ENCODE measurements at regions not wholly inside any gene's neighbourhood (a gene's known extent, or its start where the extent isn't known, plus 50 kb on each side); places are given as distances from the start of the nearest gene placed in this dataset.

DNA sequence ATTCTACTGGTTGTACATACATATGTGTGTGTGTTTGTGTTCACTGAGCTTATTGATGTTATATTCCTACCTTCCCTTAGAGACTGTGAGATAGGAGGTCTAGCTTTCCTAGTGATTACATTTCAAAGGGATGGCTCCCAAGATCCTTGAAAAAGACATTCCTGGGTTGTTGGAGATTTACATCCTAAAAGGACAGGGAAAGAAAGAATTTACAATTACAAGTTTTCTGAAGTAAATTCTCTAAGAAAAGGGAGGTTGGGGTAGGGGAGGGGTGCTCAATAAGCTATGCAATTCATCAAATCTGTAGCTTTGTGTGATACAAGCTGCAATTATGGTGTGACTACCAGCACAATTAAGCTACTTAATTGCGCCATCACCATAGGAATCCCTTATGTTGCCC lies 284.3 kb downstream of the NUP35 start (continued):
- TF ChIP-seq, protein P1, sequence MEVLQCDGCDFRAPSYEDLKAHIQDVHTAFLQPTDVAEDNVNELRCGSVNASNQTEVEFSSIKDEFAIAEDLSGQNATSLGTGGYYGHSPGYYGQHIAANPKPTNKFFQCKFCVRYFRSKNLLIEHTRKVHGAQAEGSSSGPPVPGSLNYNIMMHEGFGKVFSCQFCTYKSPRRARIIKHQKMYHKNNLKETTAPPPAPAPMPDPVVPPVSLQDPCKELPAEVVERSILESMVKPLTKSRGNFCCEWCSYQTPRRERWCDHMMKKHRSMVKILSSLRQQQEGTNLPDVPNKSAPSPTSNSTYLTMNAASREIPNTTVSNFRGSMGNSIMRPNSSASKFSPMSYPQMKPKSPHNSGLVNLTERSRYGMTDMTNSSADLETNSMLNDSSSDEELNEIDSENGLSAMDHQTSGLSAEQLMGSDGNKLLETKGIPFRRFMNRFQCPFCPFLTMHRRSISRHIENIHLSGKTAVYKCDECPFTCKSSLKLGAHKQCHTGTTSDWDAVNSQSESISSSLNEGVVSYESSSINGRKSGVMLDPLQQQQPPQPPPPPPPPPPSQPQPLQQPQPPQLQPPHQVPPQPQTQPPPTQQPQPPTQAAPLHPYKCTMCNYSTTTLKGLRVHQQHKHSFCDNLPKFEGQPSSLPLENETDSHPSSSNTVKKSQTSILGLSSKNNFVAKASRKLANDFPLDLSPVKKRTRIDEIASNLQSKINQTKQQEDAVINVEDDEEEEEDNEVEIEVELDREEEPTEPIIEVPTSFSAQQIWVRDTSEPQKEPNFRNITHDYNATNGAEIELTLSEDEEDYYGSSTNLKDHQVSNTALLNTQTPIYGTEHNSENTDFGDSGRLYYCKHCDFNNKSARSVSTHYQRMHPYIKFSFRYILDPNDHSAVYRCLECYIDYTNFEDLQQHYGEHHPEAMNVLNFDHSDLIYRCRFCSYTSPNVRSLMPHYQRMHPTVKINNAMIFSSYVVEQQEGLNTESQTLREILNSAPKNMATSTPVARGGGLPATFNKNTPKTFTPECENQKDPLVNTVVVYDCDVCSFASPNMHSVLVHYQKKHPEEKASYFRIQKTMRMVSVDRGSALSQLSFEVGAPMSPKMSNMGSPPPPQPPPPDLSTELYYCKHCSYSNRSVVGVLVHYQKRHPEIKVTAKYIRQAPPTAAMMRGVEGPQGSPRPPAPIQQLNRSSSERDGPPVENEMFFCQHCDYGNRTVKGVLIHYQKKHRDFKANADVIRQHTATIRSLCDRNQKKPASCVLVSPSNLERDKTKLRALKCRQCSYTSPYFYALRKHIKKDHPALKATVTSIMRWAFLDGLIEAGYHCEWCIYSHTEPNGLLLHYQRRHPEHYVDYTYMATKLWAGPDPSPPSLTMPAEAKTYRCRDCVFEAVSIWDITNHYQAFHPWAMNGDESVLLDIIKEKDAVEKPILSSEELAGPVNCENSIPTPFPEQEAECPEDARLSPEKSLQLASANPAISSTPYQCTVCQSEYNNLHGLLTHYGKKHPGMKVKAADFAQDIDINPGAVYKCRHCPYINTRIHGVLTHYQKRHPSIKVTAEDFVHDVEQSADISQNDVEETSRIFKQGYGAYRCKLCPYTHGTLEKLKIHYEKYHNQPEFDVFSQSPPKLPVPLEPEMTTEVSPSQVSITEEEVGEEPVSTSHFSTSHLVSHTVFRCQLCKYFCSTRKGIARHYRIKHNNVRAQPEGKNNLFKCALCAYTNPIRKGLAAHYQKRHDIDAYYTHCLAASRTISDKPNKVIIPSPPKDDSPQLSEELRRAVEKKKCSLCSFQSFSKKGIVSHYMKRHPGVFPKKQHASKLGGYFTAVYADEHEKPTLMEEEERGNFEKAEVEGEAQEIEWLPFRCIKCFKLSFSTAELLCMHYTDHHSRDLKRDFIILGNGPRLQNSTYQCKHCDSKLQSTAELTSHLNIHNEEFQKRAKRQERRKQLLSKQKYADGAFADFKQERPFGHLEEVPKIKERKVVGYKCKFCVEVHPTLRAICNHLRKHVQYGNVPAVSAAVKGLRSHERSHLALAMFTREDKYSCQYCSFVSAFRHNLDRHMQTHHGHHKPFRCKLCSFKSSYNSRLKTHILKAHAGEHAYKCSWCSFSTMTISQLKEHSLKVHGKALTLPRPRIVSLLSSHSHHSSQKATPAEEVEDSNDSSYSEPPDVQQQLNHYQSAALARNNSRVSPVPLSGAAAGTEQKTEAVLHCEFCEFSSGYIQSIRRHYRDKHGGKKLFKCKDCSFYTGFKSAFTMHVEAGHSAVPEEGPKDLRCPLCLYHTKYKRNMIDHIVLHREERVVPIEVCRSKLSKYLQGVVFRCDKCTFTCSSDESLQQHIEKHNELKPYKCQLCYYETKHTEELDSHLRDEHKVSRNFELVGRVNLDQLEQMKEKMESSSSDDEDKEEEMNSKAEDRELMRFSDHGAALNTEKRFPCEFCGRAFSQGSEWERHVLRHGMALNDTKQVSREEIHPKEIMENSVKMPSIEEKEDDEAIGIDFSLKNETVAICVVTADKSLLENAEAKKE (CRISPR knock-in tag; IDR thresholded peaks at IDR 0.05): no peak; the same call in 1 of the 2 replicates
- no peak for TF ChIP-seq CREB1 (CRISPR knock-in tag; IDR thresholded peaks at IDR 0.05; ENCODE audit: low read depth)
- peak; percentile 45; the same call in 1 of the 2 replicates for TF ChIP-seq NANOG (IDR thresholded peaks at IDR 0.05; ENCODE audit: borderline replicate concordance)
- no peak for TF ChIP-seq ZNF331 (CRISPR knock-in tag; IDR thresholded peaks at IDR 0.05; ENCODE audit: low read depth)
- TF ChIP-seq ZNF114 (CRISPR knock-in tag; IDR thresholded peaks at IDR 0.05): no peak
- TF ChIP-seq, protein P2, sequence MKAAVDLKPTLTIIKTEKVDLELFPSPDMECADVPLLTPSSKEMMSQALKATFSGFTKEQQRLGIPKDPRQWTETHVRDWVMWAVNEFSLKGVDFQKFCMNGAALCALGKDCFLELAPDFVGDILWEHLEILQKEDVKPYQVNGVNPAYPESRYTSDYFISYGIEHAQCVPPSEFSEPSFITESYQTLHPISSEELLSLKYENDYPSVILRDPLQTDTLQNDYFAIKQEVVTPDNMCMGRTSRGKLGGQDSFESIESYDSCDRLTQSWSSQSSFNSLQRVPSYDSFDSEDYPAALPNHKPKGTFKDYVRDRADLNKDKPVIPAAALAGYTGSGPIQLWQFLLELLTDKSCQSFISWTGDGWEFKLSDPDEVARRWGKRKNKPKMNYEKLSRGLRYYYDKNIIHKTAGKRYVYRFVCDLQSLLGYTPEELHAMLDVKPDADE (IDR thresholded peaks at IDR 0.05): no peak
- no peak for TF ChIP-seq EZH2 (IDR thresholded peaks at IDR 0.05; ENCODE audit: low read depth, unreplicated experiment)
- TF ChIP-seq EZH2phosphoT487 (IDR thresholded peaks at IDR 0.05; ENCODE audit: unreplicated experiment): no peak
- TF ChIP-seq POLR2AphosphoS5 (IDR thresholded peaks at IDR 0.05; ENCODE audit: low read depth): 0 out of 2 replicates have a peak, but pooled peaks have one; percentile 28
- TF ChIP-seq, protein P3, sequence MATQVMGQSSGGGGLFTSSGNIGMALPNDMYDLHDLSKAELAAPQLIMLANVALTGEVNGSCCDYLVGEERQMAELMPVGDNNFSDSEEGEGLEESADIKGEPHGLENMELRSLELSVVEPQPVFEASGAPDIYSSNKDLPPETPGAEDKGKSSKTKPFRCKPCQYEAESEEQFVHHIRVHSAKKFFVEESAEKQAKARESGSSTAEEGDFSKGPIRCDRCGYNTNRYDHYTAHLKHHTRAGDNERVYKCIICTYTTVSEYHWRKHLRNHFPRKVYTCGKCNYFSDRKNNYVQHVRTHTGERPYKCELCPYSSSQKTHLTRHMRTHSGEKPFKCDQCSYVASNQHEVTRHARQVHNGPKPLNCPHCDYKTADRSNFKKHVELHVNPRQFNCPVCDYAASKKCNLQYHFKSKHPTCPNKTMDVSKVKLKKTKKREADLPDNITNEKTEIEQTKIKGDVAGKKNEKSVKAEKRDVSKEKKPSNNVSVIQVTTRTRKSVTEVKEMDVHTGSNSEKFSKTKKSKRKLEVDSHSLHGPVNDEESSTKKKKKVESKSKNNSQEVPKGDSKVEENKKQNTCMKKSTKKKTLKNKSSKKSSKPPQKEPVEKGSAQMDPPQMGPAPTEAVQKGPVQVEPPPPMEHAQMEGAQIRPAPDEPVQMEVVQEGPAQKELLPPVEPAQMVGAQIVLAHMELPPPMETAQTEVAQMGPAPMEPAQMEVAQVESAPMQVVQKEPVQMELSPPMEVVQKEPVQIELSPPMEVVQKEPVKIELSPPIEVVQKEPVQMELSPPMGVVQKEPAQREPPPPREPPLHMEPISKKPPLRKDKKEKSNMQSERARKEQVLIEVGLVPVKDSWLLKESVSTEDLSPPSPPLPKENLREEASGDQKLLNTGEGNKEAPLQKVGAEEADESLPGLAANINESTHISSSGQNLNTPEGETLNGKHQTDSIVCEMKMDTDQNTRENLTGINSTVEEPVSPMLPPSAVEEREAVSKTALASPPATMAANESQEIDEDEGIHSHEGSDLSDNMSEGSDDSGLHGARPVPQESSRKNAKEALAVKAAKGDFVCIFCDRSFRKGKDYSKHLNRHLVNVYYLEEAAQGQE (IDR thresholded peaks at IDR 0.05; ENCODE audit: unreplicated experiment): no peak

Data from GM23338 (cell line).